HG02970 (cell line): ENCODE measurements at regions not wholly inside any gene's neighbourhood (a gene's known extent, or its start where the extent isn't known, plus 50 kb on each side); places are given as distances from the start of the nearest gene placed in this dataset.
"Not testable (repeated sequence)": the region's sequence is repeated elsewhere in the genome, so short reads cannot be mapped to it uniquely, and the experiment has no call there.

ENCODE experiments used
- ATAC-seq: cut with Tn5 transposase; IDR thresholded peaks from one replicate; pipeline ENCODE4 v1.9.1; 2021; ENCODE audit warnings: mild to moderate bottlenecking, moderate library complexity, moderate number of reproducible peaks; ENCODE audit not compliant: unreplicated experiment, low FRiP score

DNA sequence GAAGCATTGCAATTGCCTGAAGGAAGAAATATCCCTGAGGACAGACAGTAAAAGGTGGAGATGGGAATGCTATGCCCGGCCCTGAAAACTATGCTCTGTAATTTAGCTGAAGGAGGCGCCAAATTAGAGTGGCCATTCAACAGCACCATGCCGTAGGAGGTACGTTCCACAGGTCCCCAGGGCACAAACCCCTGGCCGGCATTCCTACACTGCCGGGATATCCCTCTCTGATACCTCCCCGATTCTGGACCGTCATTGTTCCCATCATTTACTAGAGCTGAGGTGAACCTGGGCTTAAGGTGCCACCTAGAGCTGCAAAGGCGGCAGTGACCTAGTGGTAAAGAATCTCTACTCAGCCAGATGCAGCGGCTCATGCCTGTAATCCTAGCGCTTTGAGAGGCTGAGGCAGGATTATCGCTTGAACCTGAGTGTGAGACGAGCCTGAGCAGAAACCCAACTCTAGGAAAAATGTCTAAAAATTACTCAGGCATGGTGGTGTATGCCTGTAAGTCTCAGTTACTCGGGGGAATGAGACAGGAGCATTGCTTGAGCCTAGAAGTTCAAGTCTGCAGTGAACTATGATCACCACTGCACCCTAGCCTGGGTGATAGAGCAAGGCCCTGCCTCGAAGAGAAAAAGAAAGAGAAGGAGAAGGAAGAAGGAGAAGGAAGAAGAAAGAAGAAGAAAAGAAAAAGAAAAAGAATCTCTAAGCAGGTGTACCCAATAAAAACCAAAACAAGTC lies 53.0 kb upstream of the TNKS2 start:
- no peak for ATAC-seq

DNA sequence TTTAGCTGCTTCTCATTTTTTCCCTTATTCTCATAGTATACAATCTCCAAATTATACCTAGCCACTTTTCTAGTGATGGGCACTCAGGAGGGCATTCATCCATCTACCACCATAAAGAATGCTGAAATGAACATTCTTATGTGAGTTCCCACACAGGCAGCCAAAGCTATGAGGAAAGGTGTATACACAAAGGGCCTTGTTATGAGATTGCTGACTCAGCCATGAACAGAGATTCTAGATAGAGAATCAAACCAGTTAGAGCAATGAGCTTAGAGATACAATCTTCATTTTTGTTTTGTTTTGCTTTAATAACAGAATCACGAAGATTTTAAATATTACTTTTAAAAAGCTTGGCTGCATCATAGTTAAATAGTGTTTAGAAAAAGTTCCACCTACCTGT lies 54.8 kb upstream of the TNKS2 start:
- ATAC-seq, result no peak

DNA sequence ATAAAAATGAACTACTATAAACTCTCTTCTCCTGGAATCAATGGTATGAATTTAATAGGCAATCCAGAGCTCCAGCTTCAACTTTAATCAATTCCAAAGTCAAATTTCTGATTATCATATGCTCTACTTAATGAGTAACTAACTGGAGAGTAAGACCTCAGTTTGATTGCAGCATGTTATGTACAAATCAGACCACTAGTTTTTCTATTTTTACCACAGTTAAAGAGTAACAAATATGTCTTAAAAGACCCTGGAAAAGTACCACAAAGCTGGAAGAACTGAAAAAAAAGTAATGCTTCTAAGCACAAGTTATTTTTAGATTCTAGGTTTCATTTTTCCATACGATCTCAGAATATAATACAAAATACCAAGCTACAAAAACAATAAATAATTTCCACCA lies 56.0 kb upstream of the TNKS2 start:
- no peak for ATAC-seq

DNA sequence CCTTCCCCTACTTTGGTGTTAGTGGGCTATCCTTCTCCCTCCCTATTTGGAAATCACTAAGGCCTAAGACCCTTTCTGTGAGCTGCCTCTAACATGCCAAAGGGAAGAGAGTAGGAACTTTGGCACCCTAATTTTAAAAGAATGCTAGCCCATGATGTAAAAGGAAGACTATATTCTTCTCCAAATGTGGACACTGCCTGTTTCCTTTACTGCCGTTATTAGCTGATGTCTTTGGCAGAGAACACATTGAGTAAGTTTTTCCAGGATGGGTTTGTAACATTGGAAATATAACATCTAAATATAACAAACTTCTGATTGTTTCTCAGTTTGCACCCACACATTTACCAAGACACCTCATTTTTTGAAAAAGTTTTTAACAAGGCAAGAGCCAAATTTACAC lies 56.9 kb upstream of the TNKS2 start:
- no peak for ATAC-seq

DNA sequence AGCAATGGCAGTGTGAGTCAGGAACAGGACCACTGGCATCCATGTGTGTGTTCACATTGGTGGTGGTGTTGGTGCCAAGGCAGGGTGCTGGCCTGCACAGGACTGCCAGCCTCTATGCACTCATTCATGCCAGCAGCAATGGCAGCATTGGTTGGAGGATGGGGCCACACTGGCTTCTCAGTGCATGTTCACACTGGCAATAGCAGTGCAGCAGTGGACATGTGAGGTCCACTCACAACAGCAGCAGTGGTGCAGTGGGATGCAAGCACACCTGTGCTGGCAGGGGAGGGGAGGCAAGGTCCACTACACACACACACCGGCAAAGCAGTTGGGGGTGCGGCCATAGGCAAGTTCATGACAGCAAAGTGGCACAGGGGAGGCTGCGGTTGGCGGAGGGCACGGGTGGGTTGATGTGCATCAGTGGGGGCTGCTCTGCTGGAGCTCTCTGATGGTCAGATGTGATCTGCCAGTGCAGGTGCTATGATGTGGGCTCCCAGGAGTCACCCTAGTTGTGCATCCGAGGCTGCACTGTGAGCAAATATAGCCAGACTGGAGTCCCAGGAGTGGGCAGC lies 57.8 kb upstream of the TNKS2 start:
- ATAC-seq, result no peak

DNA sequence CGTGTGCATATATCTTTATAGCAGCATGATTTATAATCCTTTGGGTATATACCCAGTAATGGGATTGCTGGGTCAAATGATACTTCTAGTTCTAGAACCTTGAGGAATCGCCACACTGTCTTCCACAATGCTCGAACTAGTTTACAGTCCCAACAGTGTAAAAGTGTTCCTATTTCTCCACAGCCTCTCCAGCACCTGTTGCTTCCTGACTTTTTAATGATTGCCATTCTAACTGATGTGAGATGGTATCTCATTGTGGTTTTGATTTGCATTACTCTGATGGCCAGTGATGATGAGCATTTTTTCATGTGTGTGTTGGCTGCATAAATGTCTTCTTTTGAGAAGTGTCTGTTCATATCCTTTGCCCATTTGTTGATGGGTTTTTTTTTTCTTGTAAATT lies 66.0 kb upstream of the TNKS2 start:
- ATAC-seq, result not testable (repeated sequence)

DNA sequence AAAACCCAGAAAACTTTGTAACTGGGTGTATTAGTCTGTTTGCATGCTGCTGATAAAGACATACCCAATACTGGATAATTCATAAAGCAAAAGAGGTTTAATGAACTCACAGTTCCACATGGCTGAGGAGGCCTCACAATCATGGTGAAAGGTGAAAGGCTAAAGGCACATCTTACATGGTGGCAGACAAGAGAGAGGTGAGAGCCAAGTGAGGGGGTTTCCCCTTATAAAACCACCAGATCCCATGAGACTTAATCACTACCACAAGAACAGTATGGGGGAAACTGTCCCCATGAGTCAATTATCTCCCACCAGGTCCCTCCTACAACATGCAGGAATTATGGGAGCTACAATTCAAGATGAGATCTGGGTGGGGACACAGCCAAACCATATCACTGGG lies 68.9 kb upstream of the TNKS2 start:
- ATAC-seq, result not testable (repeated sequence)

DNA sequence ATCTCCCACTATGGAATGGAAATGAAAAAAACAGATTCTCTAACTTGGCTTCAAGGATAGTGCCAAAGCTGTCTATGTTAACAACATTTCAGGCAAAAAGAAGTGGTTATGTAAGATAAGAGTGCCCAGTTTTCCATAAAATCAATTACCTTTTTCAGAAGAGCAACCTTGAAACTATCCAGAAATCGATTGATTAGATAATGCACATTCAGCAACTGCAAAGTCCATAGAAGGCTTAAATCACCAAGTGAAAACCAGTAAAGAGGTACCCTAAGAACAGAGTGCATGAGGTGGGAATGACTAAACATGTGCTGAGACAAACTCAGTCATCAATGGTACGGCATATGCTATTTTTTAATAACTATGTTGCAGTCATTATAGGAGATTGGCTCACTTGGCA lies 71.9 kb upstream of the TNKS2 start:
- ATAC-seq, result no peak

DNA sequence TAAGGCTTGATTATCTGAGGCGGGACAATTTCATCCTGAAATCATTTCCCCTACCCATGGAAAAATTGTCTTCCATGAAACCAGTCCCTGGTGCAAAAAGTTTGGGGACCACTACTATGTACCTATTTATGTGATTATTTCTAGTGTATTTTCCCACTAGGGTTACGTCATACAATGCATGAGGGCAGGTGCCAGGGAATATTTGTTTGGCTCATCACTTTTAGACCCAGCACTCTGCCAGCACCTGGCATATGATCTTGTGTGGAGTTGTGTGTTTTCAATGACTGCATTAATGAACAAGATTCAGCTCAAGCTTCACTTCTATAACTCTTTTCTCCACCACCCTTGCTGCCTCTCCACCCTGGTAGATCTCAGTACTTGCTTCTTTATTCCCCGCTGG lies 73.3 kb upstream of the TNKS2 start:
- no peak for ATAC-seq

DNA sequence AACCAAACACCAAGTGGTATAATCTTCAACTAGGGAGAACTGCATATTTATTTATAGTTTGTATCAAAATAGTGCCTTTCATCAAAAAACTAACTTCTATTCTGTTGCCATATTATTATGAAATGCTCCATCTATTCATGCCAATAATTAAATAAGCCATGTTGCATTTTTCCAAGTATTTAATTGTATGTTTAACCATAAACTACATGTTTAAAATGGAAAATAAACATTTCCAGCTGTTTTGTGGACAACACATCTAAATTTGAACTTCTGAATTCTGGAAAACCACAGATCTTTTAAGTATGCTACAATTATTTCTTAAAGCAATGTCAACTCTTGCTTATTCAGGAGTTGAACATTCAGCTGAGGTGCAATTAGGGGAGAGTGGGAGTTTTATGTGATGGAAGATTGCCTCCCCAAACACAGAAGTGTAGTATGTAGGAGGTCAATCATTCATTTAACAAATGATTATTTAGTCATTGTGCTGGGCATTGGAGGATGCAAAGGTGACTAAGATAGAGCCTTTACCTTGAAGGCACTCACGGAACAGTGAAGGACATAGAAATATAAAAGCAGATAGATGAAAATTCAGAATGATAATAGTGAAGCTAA lies 80.7 kb upstream of the PPP1R3C start:
- ATAC-seq, result no peak

DNA sequence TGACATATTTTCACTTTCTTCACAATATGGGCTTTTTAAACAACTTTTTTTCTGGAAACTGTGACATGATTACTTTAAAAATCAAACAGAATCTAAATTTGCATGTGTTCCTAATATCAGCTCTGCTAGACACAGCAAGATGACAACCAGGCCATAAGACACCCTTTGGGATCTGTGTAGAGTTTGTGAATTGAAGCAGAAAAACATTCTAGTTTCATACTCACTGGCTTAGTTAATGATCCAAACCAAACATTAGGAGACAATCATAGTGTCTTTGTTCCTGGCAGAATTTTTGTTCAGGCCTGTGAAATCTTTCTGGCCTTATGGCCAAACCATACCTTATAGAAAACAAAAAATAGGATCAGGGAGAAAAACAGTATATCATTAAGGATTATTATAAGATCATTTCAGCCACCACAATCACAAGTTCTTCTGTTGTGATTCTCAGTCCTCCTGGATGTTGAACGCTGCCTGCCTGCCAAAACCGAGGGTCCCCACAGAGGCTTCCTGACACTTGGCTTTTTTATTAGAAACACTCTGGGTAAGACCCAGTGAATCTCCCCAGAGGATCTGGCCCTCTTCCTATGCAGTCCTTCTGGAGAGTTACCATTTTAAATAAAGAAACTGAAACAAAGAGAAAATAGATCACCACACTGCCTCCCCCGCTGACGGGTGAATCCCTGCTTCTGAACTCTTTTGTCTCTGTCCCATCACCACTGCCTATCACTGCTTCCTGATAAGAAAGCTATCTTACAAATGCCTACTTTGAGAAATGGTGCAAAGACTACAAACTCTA lies 79.2 kb upstream of the PPP1R3C start:
- peak; percentile 57 for ATAC-seq

DNA sequence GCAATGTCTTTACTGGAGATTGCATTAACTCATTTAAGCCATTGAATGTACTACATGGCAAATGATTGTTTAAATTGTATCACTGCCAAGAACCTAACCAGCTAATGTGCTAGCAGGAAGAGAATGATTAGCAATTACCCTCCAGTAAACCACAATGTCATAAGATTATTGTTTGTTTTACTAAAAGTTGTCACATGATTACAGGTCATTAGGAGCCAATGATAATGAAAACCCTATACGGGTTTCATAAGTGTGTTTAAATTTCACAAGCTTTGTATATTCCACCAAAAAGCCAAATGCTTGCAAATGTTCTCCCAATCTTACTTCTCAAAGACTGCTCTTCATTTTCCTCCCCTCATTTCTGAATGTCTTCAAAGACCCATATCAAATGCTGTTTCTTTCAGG lies 76.5 kb upstream of the PPP1R3C start:
- no peak for ATAC-seq

DNA sequence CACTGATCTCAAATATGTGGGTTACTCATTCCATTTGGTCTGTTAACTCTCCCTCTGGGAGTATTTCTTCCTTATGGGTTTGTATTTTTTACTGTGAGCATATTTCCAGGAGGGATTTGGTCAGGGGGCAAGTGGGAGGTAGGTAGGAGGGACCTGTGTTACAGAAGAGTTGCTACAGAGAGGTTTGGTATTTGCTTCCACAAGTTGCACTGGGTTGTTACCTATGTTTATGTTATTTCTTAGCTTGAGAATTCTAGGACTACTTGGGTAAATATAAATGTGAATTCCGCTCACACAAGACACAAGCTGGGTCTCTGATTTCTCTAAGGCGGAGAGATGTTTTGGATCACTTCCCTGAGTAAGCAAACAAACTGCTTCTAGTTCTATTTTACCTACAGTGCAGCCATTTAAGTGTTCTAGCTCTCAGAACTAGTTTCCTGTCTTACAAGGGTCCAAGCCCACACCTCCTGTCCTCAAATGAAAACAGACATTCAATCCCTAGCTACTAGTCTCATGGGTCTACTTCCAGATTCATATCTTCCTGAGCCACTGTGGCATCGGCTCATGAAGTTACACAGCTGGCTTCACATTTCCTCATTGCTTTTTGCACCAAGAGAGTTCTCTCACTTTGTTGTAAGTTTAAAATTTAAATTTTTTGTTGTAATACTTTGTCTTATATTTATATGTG lies 75.4 kb upstream of the PPP1R3C start:
- ATAC-seq, result no peak

DNA sequence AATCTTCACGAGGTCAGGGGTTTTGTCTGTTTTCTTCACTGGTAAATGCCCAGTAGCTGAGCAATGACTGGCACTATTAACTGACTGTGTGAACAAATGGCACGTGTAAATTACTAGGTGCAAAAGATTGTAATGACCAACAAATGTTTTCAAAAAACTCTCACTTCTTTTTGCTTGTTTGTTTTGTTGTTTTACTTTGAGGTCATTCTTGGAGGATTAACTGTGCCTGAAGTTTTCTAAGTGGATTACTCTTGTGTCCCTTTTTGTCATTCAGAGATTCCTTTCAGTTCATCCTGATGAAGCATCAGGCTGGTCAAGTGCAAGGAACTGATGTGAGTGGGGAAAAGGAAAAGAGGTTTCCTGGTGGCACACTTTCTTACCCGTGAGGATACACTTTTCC lies 74.4 kb upstream of the PPP1R3C start:
- no peak for ATAC-seq

DNA sequence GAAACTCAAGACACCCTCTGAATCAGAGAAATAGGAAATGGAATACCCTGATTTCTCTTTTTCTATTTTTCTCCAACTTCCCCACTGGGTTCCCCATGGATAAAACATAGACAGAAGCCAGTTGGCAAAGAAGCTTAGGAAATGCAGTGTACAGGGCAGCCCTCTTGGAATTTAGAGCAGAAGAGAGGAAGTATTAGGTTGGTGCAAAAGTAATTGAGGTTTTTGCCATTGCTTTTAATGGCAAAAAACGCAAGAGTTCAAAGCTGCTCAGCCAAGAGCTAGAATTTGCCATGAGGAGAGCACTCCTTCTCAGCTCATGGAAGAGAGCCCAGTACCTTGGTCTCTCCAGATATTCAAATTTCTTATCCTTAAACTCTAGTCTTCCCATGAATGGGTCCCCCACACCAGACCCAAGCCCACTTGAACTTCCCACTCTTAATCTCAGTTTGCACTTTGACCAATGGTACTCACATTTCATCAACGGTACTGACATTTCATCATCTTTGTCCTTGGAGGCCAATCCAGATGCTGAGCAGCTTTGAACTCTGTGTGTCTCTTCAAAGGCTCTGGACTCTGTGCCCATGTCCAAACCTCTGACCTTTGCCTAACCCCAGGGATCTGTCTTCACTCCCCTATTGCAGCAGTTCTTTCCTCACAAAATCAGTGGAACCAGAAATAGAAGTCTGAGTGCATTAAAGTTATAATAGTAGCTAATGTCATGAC lies 73.2 kb upstream of the PPP1R3C start:
- no peak for ATAC-seq

DNA sequence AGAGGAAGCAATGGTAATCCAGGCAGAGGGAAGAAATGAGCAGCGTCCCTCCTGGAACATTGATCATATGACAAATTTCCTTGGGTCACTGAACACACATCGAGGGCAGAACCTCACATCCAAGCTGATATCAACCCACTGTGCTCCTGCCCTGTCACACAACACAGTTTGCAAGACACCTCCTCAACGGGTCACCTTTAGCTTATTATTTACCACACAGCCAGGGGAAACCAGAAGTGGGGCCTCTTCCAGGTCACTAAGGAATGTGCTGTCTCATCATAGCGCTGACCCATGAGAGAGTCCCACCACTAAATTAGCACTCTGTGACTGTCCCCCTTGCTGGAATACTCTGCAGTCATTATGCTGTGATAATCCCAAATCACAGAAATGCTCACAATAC lies 69.7 kb upstream of the PPP1R3C start:
- no peak for ATAC-seq

DNA sequence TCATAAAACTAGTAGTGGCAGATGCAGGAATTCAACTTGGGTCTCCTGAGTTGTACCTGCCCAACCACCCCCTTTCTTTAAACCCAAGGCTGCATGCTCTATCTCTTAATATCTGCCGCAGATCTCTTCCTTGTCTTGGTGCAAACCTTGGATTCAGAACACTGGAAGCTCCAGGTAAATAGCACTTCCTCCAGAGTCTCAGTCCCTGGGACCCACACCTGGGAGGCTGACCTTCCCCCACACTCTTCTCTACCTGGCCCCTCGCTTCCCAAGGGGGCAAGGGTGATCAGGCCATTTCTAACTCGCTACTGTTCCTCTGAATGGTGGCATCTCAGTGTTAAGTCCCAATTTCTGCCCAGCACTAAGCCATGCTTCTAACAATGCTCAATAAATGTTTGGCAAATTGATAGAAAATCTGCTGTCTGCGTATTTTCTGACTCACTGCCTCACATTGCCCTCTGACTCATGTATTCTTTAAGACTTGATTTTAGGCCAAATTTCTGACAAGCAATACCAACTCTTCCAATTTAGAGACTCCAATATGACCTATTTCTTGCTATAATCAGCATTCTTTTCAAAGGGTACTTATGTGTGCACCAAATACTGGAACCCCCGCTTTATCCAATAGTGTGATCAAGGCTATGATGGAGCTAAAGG lies 68.0 kb upstream of the PPP1R3C start:
- ATAC-seq, result no peak

DNA sequence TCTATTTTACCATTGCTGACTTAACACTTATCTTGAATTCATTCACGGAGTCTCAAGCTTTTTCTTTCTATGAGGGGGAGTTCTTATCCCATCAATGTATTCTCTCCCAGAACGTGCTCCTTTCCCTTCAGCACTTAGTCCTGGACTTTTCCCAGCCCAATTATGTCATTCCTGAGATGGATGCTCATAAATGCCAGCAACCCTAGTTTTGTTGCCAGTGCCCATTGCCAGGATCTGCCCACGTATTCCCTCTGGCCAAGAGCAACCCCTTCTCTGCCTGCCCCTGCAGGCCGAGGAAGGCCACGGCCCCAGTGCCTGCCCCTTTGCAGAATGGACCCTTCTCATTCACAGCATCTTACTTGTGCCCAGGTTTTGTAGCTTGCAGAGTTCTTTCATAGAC lies 67.4 kb upstream of the PPP1R3C start:
- ATAC-seq, result no peak

DNA sequence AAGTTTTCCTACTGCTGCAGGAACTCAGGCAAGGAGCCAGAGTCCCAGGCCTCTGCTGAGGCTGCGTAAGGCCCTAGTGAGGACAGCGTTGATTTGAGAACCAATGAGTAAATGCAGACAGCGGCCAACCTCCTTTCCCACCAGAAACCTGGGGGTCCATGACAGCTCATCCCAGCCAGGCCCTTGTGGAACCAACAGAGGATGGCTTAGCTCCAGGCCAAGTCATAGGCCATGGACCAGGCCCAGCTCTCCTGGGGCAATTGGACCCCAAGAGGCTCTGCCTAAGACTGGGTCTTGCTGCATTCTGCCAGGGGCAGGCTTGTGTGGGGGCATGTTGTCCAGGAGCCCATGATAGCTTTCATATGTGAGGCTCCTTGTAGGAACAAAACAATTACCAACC lies 65.4 kb upstream of the PPP1R3C start:
- ATAC-seq, result no peak
